Neural progenitor cell (in vitro differentiated cells): ENCODE measurements at regions not wholly inside any gene's neighbourhood (a gene's known extent, or its start where the extent isn't known, plus 50 kb on each side); places are given as distances from the start of the nearest gene placed in this dataset.

Source experiments
- DNase-seq: peaks from one replicate; pipeline ENCODE4 v3.0.0-alpha.2; 2016; ENCODE audit warnings: low spot score
- H2AFZ ChIP-seq: fragments of 200-600 bp; sonication (generic); replicated peaks from 2 replicates; pipeline ENCODE4 v1.6.1; 2016; ENCODE audit warnings: antibody characterized with exemption
- H3F3A ChIP-seq: fragments of 200-600 bp; sonication (generic); 2 replicates; pipeline ENCODE4 v1.6.1; 2016; ENCODE audit warnings: antibody characterized with exemption, low read depth
- H3K27ac ChIP-seq: fragments of 200-600 bp; sonication (generic); 2 replicates; pipeline ENCODE4 v1.5.1; 2016; ENCODE audit warnings: mild to moderate bottlenecking
- H3K27me3 ChIP-seq: fragments of 200-600 bp; sonication (generic); 2 replicates; pipeline ENCODE4 v1.6.1; 2016; ENCODE audit warnings: mild to moderate bottlenecking, moderate library complexity
- H3K36me3 ChIP-seq: fragments of 200-600 bp; sonication (generic); 2 replicates; pipeline ENCODE4 v1.5.1; 2016
- H3K4me1 ChIP-seq: fragments of 200-600 bp; sonication (generic); 2 replicates; pipeline ENCODE4 v1.6.1; 2016; ENCODE audit warnings: mixed run types
- H3K4me2 ChIP-seq: fragments of 200-600 bp; sonication (generic); 2 replicates; pipeline ENCODE4 v1.6.1; 2016
- H3K4me3 ChIP-seq: fragments of 200-600 bp; sonication (generic); 2 replicates; pipeline ENCODE4 v1.5.1; 2016
- H3K79me2 ChIP-seq: fragments of 200-600 bp; sonication (generic); 2 replicates; pipeline ENCODE4 v1.6.1; 2016; ENCODE audit warnings: low read depth
- H3K9ac ChIP-seq: fragments of 200-600 bp; sonication (generic); 2 replicates; pipeline ENCODE4 v1.6.1; 2016
- H3K9me3 ChIP-seq: fragments of 200-600 bp; sonication (generic); 2 replicates; pipeline ENCODE4 v1.5.1; 2016; ENCODE audit warnings: low read depth
- H4K20me1 ChIP-seq: fragments of 200-600 bp; sonication (generic); 2 replicates; pipeline ENCODE4 v1.6.1; 2016; ENCODE audit warnings: low read depth
- H3K27ac Mint-ChIP-seq: 3 replicates; pipeline ENCODE4 v1.8.0; 2021; ENCODE audit warnings: mixed read lengths
- H3K27me3 Mint-ChIP-seq: 2 replicates; pipeline ENCODE4 v1.8.0; 2022; ENCODE audit warnings: low read depth, mild to moderate bottlenecking, inconsistent platforms, moderate library complexity, mixed read lengths; ENCODE audit not compliant: insufficient read depth
- H3K36me3 Mint-ChIP-seq: 3 replicates; pipeline ENCODE4 v1.8.0; 2021; ENCODE audit warnings: mixed read lengths
- H3K4me1 Mint-ChIP-seq: 3 replicates; pipeline ENCODE4 v1.8.0; 2021; ENCODE audit warnings: mixed read lengths
- H3K4me3 Mint-ChIP-seq: 3 replicates; pipeline ENCODE4 v1.8.0; 2021; ENCODE audit warnings: mild to moderate bottlenecking, moderate library complexity, mixed read lengths
- H3K9me3 Mint-ChIP-seq: 3 replicates; pipeline ENCODE4 v1.8.0; 2020; ENCODE audit warnings: mixed read lengths
- EZH2 ChIP-seq: fragments of 200-600 bp; sonication (generic); IDR thresholded peaks from 2 replicates; pipeline ENCODE4 v1.6.1; 2017; ENCODE audit warnings: antibody characterized with exemption, mild to moderate bottlenecking, moderate library complexity
- EZH2phosphoT487 ChIP-seq: fragments of 200-600 bp; sonication (generic); IDR thresholded peaks from 2 replicates; pipeline ENCODE4 v1.6.1; 2017; ENCODE audit warnings: antibody characterized with exemption
- TF ChIP-seq, protein P1 (sequence below): fragments of 200-600 bp; sonication (generic); IDR thresholded peaks from 2 replicates; pipeline ENCODE4 v1.5.1; 2017; ENCODE audit warnings: antibody characterized with exemption, mild to moderate bottlenecking

DNA sequence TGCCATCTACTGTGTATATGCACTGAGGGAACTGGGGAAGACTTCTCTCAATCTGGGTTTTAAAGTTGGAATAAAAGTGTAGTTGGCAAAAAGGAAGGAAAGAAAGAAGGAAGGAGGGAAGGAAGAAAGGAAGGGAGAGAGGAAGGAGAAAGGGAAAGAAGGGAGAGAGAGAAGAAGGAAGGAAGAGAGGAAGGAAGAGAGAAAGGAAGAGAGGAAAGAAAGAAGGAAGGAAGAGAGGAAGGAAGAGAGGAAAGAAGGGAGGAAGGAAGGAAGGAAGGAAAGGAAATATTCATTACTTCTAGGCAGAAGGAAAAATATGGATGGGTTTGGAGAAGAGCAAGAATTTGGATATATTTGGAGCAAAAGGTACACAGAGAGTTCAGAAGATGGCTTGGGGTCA, 343.6 kb upstream of the AUTS2 start:
- Histone ChIP-seq H3K9ac (no peak overlapping the region), H4K20me1 (no peaks in the 10 kb centered on the region), H3K27me3 (no peaks in the 10 kb centered on the region), H3K4me2 (no peak overlapping the region), H3K27ac (no peak overlapping the region), H2AFZ (no peak overlapping the region), H3K9me3 (no peaks in the 10 kb centered on the region), H3K4me3 (no peak overlapping the region), H3K79me2 (no peaks in the 10 kb centered on the region), H3K4me1 (peaks cover 5% of the 10 kb centered on the region), H3K36me3 (no peaks in the 10 kb centered on the region), H3F3A (no peaks in the 10 kb centered on the region)
- no peak for TF ChIP-seq EZH2
- no peak for TF ChIP-seq EZH2phosphoT487
- TF ChIP-seq, protein P1, sequence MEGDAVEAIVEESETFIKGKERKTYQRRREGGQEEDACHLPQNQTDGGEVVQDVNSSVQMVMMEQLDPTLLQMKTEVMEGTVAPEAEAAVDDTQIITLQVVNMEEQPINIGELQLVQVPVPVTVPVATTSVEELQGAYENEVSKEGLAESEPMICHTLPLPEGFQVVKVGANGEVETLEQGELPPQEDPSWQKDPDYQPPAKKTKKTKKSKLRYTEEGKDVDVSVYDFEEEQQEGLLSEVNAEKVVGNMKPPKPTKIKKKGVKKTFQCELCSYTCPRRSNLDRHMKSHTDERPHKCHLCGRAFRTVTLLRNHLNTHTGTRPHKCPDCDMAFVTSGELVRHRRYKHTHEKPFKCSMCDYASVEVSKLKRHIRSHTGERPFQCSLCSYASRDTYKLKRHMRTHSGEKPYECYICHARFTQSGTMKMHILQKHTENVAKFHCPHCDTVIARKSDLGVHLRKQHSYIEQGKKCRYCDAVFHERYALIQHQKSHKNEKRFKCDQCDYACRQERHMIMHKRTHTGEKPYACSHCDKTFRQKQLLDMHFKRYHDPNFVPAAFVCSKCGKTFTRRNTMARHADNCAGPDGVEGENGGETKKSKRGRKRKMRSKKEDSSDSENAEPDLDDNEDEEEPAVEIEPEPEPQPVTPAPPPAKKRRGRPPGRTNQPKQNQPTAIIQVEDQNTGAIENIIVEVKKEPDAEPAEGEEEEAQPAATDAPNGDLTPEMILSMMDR: no peak
- Mint-ChIP-seq H3K27me3 (peaks cover 24% of the 10 kb centered on the region), H3K27ac (no peak overlapping the region), H3K4me3 (no peak overlapping the region), H3K4me1 (peaks cover 7% of the 10 kb centered on the region), H3K9me3 (peaks cover 17% of the 10 kb centered on the region), H3K36me3 (no peaks in the 10 kb centered on the region)
- no peak for DNase-seq

DNA sequence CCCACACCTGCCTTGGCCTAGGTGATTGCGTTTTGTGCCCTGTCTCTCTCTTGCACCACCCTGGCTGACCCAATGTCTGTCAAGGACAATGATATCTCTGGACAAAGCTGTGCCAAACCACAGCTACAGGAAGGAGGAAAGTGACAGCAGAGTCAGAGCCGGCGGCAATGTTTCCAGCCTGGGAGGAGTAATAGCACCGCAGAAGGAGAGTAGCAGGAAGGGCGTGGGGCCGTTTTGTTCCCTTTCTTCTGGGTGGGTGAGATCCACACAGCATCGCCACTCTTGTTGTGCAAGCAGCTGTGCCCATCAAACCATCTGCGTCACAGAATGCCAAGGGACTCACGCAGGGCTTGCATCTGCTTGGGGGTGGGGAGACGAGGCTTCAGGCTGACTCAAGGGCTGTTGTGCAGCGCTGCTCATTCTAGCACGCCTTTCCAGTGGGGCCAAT, 341.6 kb upstream of the AUTS2 start:
- no peak for DNase-seq
- H3K9me3 Mint-ChIP-seq: peaks cover 8% of the 10 kb centered on the region
- Histone ChIP-seq H3K9me3 (no peaks in the 10 kb centered on the region), H3F3A (peaks cover 5% of the 10 kb centered on the region), H3K4me1 (peaks cover 13% of the 10 kb centered on the region), H3K79me2 (no peaks in the 10 kb centered on the region), H4K20me1 (no peaks in the 10 kb centered on the region), H3K27ac (no peak overlapping the region), H3K4me3 (no peak overlapping the region), H3K27me3 (no peaks in the 10 kb centered on the region), H2AFZ (no peak overlapping the region), H3K4me2 (no peak overlapping the region), H3K9ac (no peak overlapping the region), H3K36me3 (no peaks in the 10 kb centered on the region)
- no peak for TF ChIP-seq EZH2
- no peak for TF ChIP-seq EZH2phosphoT487
- TF ChIP-seq, protein P1: no peak
- no peaks in the 10 kb centered on the region for H3K36me3 Mint-ChIP-seq
- H3K4me1 Mint-ChIP-seq: peaks cover 11% of the 10 kb centered on the region
- H3K27me3 Mint-ChIP-seq: peaks cover 22% of the 10 kb centered on the region
- no peak overlapping the region for H3K4me3 Mint-ChIP-seq
- no peak overlapping the region for H3K27ac Mint-ChIP-seq

DNA sequence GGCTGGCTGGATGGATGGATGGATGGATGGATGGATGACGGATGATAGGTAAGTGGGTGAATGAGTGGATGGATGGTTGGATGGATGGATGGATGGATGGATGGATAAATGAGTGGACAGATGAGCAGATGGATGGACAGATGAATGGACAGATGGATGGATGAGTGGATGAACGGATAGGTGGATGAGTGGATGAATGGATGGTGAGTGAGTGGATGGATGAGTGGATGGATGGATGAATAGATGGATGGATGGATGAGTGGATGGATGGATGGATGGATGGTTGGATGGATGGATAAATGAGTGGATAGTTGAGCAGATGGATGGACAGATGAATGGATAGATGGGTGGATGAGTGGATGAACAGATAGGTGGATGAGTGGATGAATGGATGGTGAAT, 340.7 kb upstream of the AUTS2 start:
- no peak overlapping the region for H3K9ac ChIP-seq
- H3K36me3 Mint-ChIP-seq: no peaks in the 10 kb centered on the region
- H3K79me2 ChIP-seq: no peaks in the 10 kb centered on the region
- H3F3A ChIP-seq: peaks cover 5% of the 10 kb centered on the region
- H3K4me3 ChIP-seq: no peak overlapping the region
- H3K27me3 Mint-ChIP-seq: peaks cover 19% of the 10 kb centered on the region
- H3K36me3 ChIP-seq: no peaks in the 10 kb centered on the region
- no peak overlapping the region for H3K4me3 Mint-ChIP-seq
- peaks cover 11% of the 10 kb centered on the region for H3K4me1 Mint-ChIP-seq
- H3K27me3 ChIP-seq: no peaks in the 10 kb centered on the region
- peaks cover 6% of the 10 kb centered on the region for H3K9me3 Mint-ChIP-seq
- peaks cover 13% of the 10 kb centered on the region for H3K4me1 ChIP-seq
- no peak for DNase-seq
- TF ChIP-seq EZH2: no peak
- no peak for TF ChIP-seq EZH2phosphoT487
- TF ChIP-seq, protein P1: no peak
- no peak overlapping the region for H3K27ac Mint-ChIP-seq
- H3K9me3 ChIP-seq: no peaks in the 10 kb centered on the region
- no peak overlapping the region for H2AFZ ChIP-seq
- H3K27ac ChIP-seq: no peak overlapping the region
- no peaks in the 10 kb centered on the region for H4K20me1 ChIP-seq
- no peak overlapping the region for H3K4me2 ChIP-seq
